ENCODE measurements at regions not wholly inside any gene's neighbourhood (a gene's known extent, or its start where the extent isn't known, plus 50 kb on each side); places are given as distances from the start of the nearest gene placed in this dataset.

DNA sequence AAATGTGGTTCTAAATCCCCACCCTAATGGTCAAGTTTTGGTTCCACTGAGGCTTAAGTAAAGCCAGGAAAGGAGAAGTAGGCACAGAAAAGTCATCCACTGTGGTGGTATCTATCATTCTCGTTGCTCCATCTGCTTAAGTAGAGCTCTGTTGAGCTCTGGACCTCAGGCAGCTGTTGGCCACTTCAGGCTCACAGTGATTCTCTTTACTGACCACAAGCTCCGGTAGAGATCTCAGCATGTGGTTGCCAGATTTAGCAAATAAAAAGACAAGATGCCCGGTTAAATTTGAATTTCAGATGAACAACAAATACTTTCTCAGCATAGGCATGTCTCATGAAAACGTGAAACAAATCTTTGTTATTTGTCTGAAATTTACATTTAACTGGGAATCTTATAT lies 132.3 kb upstream of the PTCHD1 start:
- DNase-seq (ENCODE audit: extremely low spot score, insufficient read length, low read depth) (no peak), FAIRE-seq (no peak)

GRCh38 chrX:23223169-23223568 lies 111.5 kb upstream of the PTCHD1 start:
- DNase-seq (ENCODE audit: extremely low spot score, insufficient read length, low read depth) (no peak), FAIRE-seq (no peak)

GRCh38 chrX:23228454-23228853 lies 106.2 kb upstream of the PTCHD1 start:
- FAIRE-seq (no peak), DNase-seq (ENCODE audit: extremely low spot score, insufficient read length, low read depth) (no peak)

- DNase-seq (ENCODE audit: extremely low spot score, insufficient read length, low read depth) (no peak), FAIRE-seq (no peak)
These were observed 105.7 kb upstream of the PTCHD1 start for GRCh38 chrX:23228950-23229448.

GRCh38 chrX:23235051-23235450 lies 99.6 kb upstream of the PTCHD1 start:
- FAIRE-seq (no peak), DNase-seq (ENCODE audit: extremely low spot score, insufficient read length, low read depth) (no peak)

DNA sequence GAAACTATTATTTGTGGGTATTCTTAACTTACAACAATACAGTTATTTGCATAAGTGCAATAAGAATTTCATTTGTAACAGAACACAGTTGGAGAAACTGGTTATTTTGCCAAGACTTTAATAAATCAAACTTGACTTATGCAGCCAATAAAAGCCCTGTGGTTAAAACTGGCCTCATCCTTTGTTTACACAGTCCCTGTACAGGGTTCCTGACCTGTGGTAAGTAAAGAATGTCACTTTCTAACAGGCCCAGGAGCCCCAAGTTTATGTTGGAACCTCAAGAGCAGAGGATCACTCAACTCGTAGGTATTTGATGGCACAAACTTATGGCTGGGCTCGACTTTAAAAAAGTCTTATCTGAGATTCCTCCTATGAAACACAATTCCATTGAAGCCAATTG lies 88.6 kb upstream of the PTCHD1 start:
- no peak for FAIRE-seq
- DNase-seq (ENCODE audit: extremely low spot score, insufficient read length, low read depth) = no peak

DNA sequence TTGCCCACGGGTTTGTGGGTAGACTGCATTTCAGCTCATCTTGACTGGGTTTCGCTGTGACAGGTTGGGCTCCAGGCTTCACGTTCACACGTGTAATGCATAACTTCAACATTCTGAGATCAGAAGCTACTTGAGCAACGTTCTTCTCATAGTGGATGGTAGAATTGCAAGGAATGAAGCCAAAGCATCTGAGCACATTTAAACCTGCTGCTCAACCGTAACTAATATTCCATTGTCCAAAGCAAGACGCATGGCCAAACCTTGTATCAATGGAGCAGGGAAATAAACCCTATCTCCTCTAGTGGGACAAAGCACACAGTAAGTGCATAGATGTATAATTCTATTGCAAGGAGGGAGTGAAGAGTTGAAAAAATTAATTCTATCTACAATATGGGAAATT lies 86.5 kb upstream of the PTCHD1 start:
- no peak for DNase-seq (ENCODE audit: extremely low spot score, insufficient read length, low read depth)
- FAIRE-seq = no peak

DNA sequence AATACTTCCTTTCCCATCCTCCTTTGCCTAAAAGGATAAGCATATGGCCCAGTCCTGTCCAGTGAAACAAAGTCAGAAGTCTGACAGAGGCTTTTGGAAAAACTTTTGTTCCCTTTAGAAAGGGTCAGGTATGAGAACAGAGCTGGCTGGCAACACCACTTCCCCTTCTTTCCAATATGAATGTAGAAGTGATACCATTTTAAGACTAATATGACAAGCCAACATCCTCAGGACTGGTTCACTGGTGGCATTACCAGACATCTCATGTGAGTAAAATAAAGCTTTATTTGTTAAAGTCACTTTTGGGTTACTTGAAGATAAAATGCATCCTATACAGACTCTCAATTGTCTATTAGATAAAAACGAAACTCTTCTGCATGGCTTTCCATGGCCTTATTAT lies 83.6 kb upstream of the PTCHD1 start:
- DNase-seq (ENCODE audit: extremely low spot score, insufficient read length, low read depth) = no peak
- no peak for FAIRE-seq

DNA sequence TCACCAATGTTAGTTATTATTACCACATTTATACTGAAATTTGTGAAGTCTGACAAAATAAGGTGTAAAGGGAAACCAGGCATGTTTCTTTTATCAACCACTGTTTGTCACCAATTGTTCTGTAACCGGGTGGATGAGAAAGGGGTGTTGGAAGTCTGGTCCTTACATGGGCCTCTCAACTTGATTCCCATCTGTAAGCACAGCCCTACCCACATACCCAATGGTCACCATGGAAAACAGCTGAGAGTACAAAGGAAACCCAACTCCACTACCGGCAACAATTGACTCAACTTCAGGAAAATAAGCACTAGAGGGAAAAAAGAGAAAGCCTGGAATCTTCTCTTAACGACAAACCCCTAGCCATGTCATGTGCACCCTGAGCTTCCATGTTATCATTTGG lies 70.8 kb upstream of the PTCHD1 start:
- no peak for FAIRE-seq
- no peak for DNase-seq (ENCODE audit: extremely low spot score, insufficient read length, low read depth)

DNA sequence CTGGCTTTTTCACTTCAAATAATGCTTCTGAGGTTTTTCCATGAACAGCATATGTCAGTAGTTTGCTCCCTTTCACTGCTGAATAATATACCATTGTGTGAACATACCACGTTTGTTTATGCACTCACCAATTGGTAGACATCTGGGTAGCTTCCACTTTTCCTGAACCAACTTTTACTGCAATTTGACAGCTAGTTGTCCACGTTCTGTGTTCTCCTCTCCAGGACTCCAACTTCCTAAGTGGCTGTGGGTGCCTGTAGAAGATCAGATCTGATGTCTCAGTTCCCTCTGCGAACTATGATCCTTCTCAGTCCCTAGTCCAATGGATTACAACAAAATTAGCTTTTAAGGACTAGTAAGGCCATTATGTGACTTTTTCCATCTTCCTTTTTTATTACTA lies 64.7 kb upstream of the PTCHD1 start:
- no peak for FAIRE-seq
- DNase-seq (ENCODE audit: extremely low spot score, insufficient read length, low read depth) = no peak

DNA sequence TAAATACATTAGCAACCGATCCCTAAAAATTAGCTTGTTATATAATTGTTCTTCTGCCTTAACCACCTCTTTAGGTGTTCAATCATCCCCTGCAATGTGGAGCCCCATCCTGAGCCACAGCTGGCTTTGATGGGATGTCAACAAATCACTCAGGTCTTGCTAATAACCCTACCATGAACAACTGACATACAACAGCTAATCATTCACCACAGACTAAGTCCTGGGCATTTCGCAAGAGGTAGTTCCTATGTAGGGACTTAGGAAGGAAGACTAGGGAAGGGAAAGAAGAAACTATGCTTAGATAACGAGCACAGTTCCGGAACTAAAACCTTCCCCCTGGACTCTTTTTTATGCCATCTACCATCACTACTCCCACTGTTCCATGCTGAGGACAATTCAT lies 63.6 kb upstream of the PTCHD1 start:
- no peak for FAIRE-seq
- DNase-seq (ENCODE audit: extremely low spot score, insufficient read length, low read depth) = no peak

DNA sequence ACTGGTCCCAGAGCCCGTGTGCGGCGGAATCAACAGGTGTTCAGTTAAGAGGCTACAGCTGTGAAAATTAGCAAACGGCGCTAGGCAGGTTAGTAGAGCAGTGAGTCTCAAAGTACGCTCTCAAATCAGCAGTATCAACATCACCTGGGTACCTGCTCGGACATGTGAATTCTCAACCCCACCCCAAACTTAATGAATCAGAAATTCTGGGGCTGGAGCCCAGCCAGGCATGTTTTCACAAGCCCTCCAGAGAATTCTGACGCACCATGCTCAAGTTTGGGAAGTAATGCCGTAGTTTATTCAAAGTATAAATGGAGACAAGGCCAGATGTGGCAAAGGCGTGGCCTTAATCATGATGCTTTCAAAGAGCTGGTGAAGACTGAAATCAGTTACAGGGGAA lies 58.2 kb upstream of the PTCHD1 start:
- FAIRE-seq = no peak
- DNase-seq (ENCODE audit: extremely low spot score, insufficient read length, low read depth) = no peak

Measured in GM18507 (cell line).